ENCODE measurements at regions not wholly inside any gene's neighbourhood (a gene's known extent, or its start where the extent isn't known, plus 50 kb on each side); places are given as distances from the start of the nearest gene placed in this dataset.

DNA sequence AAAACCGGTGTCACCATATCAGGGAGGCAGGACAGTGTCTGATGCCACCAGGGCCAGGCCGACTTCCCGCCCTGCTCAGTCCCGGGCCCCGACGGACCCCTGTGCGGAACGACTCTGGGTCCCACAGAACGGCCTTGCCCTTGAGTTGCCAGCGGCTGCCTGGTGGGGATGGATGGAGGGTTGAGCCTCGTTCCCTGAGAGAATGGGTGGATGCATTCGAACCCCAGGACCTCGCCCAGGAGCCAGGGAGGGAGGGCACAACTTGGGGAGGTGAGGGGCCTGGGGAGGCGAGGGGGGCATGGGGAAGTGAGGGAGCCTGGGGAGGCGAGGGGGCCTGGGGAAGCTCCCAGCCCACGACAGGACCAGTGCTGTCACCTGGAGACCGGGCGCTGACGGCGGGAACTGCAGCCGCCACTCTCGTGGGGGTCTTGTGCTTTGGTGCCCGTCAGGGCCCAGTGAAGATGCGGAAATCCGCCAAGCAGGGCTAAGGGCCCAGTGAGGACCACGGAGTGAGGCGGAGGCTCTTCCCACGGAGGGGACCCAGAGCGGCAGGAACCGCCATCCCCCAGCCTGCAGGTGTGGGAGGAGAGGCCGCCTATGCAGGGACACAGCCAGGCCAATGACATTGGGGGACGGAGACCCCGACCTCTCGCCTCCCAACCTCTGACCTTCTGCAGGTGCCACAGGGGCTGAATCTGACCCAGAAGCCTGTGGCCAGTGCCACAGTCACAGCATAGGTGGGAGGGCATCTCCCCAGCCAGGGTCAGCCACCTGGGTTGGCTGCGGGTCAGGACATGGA, 74.4 kb upstream of the GALNT9 start:
- H3K27me3 ChIP-seq: peaks cover 28% of the 10 kb centered on the region
- no peak for DNase-seq (ENCODE audit: low spot score)
- H3K4me2 ChIP-seq: no peak overlapping the region
- no peaks in the 10 kb centered on the region for H4K20me1 ChIP-seq (ENCODE audit: insufficient read depth, poor library complexity, severe bottlenecking)
- H3K79me2 ChIP-seq: no peaks in the 10 kb centered on the region
- H2AFZ ChIP-seq: no peak overlapping the region
- H3K9me3 ChIP-seq (ENCODE audit: low read depth): no peaks in the 10 kb centered on the region
- no peak overlapping the region for H3K4me3 ChIP-seq
- no peaks in the 10 kb centered on the region for H3K9me2 ChIP-seq (replicated peaks; ENCODE audit: insufficient read depth)
- peaks cover 3% of the 10 kb centered on the region for H3K4me1 ChIP-seq (ENCODE audit: insufficient read depth)
- TF ChIP-seq, protein P1, sequence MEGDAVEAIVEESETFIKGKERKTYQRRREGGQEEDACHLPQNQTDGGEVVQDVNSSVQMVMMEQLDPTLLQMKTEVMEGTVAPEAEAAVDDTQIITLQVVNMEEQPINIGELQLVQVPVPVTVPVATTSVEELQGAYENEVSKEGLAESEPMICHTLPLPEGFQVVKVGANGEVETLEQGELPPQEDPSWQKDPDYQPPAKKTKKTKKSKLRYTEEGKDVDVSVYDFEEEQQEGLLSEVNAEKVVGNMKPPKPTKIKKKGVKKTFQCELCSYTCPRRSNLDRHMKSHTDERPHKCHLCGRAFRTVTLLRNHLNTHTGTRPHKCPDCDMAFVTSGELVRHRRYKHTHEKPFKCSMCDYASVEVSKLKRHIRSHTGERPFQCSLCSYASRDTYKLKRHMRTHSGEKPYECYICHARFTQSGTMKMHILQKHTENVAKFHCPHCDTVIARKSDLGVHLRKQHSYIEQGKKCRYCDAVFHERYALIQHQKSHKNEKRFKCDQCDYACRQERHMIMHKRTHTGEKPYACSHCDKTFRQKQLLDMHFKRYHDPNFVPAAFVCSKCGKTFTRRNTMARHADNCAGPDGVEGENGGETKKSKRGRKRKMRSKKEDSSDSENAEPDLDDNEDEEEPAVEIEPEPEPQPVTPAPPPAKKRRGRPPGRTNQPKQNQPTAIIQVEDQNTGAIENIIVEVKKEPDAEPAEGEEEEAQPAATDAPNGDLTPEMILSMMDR (IDR thresholded peaks at IDR 0.05; ENCODE audit: poor library complexity): no peak
- TF ChIP-seq EZH2phosphoT487 (IDR thresholded peaks at IDR 0.05; ENCODE audit: low read depth, severe bottlenecking, unreplicated experiment) (no peak), EZH2 (IDR thresholded peaks at IDR 0.05; ENCODE audit: borderline replicate concordance) (no peak)
- WGBS (ENCODE audit: low lambda C conversion rate, missing lambda C conversion rate): 92% methylated on average over 19 of the region's 35 CpGs
- H3K27ac ChIP-seq: no peak overlapping the region
- H3K36me3 ChIP-seq (replicated peaks; ENCODE audit: insufficient read depth, low read depth): no peaks in the 10 kb centered on the region

DNA sequence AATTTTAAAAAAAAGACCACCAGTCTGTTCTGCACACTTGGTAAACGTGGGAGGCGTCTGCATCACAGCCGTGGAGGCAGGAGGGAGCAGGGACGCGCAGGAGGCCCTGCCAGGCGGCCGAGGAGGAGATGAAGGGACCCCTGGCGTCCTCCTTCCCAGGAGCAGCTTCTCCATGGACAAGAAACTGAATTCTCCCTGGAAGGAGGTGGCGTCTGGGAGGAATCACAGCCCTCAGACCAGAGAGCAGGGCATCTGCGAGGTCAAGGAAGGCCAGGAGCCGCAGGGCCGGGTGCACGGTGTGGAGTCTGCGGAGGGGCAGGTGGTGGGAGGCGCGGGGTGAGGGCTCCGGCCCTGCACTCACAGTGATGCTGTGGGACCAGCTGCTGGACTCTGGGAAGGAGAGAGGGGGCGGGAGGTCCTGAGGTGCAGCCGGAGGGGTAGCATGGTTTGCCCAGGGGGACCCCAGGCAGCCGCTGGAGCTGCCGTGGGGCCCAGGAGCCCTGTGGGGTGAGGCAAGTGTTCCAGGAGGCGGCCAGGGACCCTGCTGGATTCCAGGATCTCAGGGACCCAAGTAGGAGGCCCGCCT, 73.5 kb upstream of the GALNT9 start:
- TF ChIP-seq EZH2phosphoT487 (IDR thresholded peaks at IDR 0.05; ENCODE audit: low read depth, severe bottlenecking, unreplicated experiment) (no peak), EZH2 (IDR thresholded peaks at IDR 0.05; ENCODE audit: borderline replicate concordance) (no peak)
- TF ChIP-seq, protein P1 (IDR thresholded peaks at IDR 0.05; ENCODE audit: poor library complexity): no peak
- Histone ChIP-seq H2AFZ (no peak overlapping the region), H3K27ac (no peak overlapping the region), H3K9me2 (replicated peaks; ENCODE audit: insufficient read depth) (no peaks in the 10 kb centered on the region), H3K27me3 (peaks cover 32% of the 10 kb centered on the region), H3K4me3 (no peak overlapping the region), H3K4me2 (no peak overlapping the region), H4K20me1 (ENCODE audit: insufficient read depth, poor library complexity, severe bottlenecking) (no peaks in the 10 kb centered on the region), H3K9me3 (ENCODE audit: low read depth) (no peaks in the 10 kb centered on the region), H3K4me1 (ENCODE audit: insufficient read depth) (peaks cover 3% of the 10 kb centered on the region), H3K79me2 (no peaks in the 10 kb centered on the region), H3K36me3 (replicated peaks; ENCODE audit: insufficient read depth, low read depth) (no peaks in the 10 kb centered on the region)
- WGBS (ENCODE audit: low lambda C conversion rate, missing lambda C conversion rate): 81% methylated on average over 19 of the region's 23 CpGs
- DNase-seq (ENCODE audit: low spot score): no peak

DNA sequence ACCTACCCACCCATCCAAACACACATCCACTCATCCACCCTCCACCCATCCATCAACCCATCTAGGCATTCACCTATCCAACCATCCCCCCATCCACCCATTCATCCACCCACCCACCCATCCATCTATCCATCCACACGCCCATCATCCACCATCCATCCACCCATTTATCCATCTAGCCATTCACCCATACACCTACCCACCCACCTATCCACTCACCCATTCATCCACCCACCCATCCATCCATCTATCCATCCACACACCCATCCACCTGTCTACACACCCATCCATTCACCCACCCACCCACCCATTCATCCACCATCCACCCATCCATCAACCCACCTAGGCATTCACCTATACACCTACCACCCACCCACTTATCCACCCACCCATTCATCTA, 72.6 kb upstream of the GALNT9 start:
- Histone ChIP-seq H3K9me3 (ENCODE audit: low read depth) (no peaks in the 10 kb centered on the region), H3K9me2 (replicated peaks; ENCODE audit: insufficient read depth) (no peaks in the 10 kb centered on the region), H2AFZ (no peak overlapping the region), H3K36me3 (replicated peaks; ENCODE audit: insufficient read depth, low read depth) (no peaks in the 10 kb centered on the region), H3K4me2 (no peak overlapping the region), H3K4me1 (ENCODE audit: insufficient read depth) (peaks cover 9% of the 10 kb centered on the region), H4K20me1 (ENCODE audit: insufficient read depth, poor library complexity, severe bottlenecking) (no peaks in the 10 kb centered on the region), H3K27ac (no peak overlapping the region), H3K79me2 (no peaks in the 10 kb centered on the region), H3K27me3 (peaks cover 41% of the 10 kb centered on the region), H3K4me3 (no peak overlapping the region)
- WGBS (ENCODE audit: low lambda C conversion rate, missing lambda C conversion rate): no CpG with 5 or more reads among the region's 1 CpG
- TF ChIP-seq EZH2phosphoT487 (IDR thresholded peaks at IDR 0.05; ENCODE audit: low read depth, severe bottlenecking, unreplicated experiment) (no peak), EZH2 (IDR thresholded peaks at IDR 0.05; ENCODE audit: borderline replicate concordance) (no peak)
- TF ChIP-seq, protein P1 (IDR thresholded peaks at IDR 0.05; ENCODE audit: poor library complexity): no peak
- no peak for DNase-seq (ENCODE audit: low spot score)

Data from hepatocyte (in vitro differentiated cells).